ENCODE measurements at regions not wholly inside any gene's neighbourhood (a gene's known extent, or its start where the extent isn't known, plus 50 kb on each side); places are given as distances from the start of the nearest gene placed in this dataset.

GRCh38 chr13:50521006-50521830 is 322.3 kb downstream of the DLEU7 start:
- no peak for TF ChIP-seq CTCF (IDR thresholded peaks at IDR 0.05; ENCODE audit: low read depth, low read length)
- TF ChIP-seq MAX (IDR thresholded peaks at IDR 0.05; ENCODE audit: low read depth, low read length), result no peak
